ENCODE measurements at regions not wholly inside any gene's neighbourhood (a gene's known extent, or its start where the extent isn't known, plus 50 kb on each side); places are given as distances from the start of the nearest gene placed in this dataset.

- no peak for DNase-seq (ENCODE audit: extremely low spot score, unreplicated experiment)
- no peaks in the 10 kb centered on the region for H3K27me3 Mint-ChIP-seq
- H3K36me3 Mint-ChIP-seq, result no peaks in the 10 kb centered on the region
- no peaks in the 10 kb centered on the region for H3K9me3 Mint-ChIP-seq
- no peak overlapping the region for H3K4me3 Mint-ChIP-seq
- peaks cover 5% of the 10 kb centered on the region for H3K4me1 Mint-ChIP-seq (ENCODE audit: unreplicated experiment)
- H3K27ac Mint-ChIP-seq, result no peak overlapping the region
- TF ChIP-seq CTCF (conservative IDR thresholded peaks at IDR 0.05), result no peak
Measured at GRCh38 chr13:20348018-20348417, 115.9 kb upstream of the GJB6 start.

- no peaks in the 10 kb centered on the region for H3K9me3 Mint-ChIP-seq
- no peak overlapping the region for H3K4me3 Mint-ChIP-seq
- H3K4me1 Mint-ChIP-seq (ENCODE audit: unreplicated experiment), result peaks cover 2% of the 10 kb centered on the region
- no peaks in the 10 kb centered on the region for H3K36me3 Mint-ChIP-seq
- no peaks in the 10 kb centered on the region for H3K27me3 Mint-ChIP-seq
- no peak for TF ChIP-seq CTCF (conservative IDR thresholded peaks at IDR 0.05)
- no peak overlapping the region for H3K27ac Mint-ChIP-seq
- DNase-seq (ENCODE audit: extremely low spot score, unreplicated experiment), result no peak
Measured at GRCh38 chr13:20344836-20345490, 112.8 kb upstream of the GJB6 start.

GRCh38 chr13:20342311-20342710 is 110.2 kb upstream of the GJB6 start:
- Mint-ChIP-seq H3K4me3 (no peak overlapping the region), H3K27me3 (peaks cover 3% of the 10 kb centered on the region), H3K9me3 (no peaks in the 10 kb centered on the region), H3K27ac (no peak overlapping the region), H3K4me1 (ENCODE audit: unreplicated experiment) (no peaks in the 10 kb centered on the region), H3K36me3 (no peaks in the 10 kb centered on the region)
- TF ChIP-seq CTCF (conservative IDR thresholded peaks at IDR 0.05), result no peak
- no peak for DNase-seq (ENCODE audit: extremely low spot score, unreplicated experiment)

GRCh38 chr13:20340759-20341171 is 108.6 kb upstream of the GJB6 start:
- Mint-ChIP-seq H3K27ac (no peak overlapping the region), H3K9me3 (no peaks in the 10 kb centered on the region), H3K36me3 (no peaks in the 10 kb centered on the region), H3K4me1 (ENCODE audit: unreplicated experiment) (no peaks in the 10 kb centered on the region), H3K4me3 (no peak overlapping the region), H3K27me3 (peaks cover 6% of the 10 kb centered on the region)
- TF ChIP-seq CTCF (conservative IDR thresholded peaks at IDR 0.05), result no peak
- no peak for DNase-seq (ENCODE audit: extremely low spot score, unreplicated experiment)

GRCh38 chr13:20340136-20340758 is 108.1 kb upstream of the GJB6 start:
- no peaks in the 10 kb centered on the region for H3K9me3 Mint-ChIP-seq
- H3K27ac Mint-ChIP-seq, result no peak overlapping the region
- TF ChIP-seq CTCF (conservative IDR thresholded peaks at IDR 0.05), result no peak
- no peak for DNase-seq (ENCODE audit: extremely low spot score, unreplicated experiment)
- no peaks in the 10 kb centered on the region for H3K36me3 Mint-ChIP-seq
- H3K4me3 Mint-ChIP-seq, result no peak overlapping the region
- peaks cover 6% of the 10 kb centered on the region for H3K27me3 Mint-ChIP-seq
- H3K4me1 Mint-ChIP-seq (ENCODE audit: unreplicated experiment), result no peaks in the 10 kb centered on the region
